Stimulated activated CD8-positive, alpha-beta memory T cell treated with anti-CD3 and anti-CD28 coated beads, Interleukin-2, amount 100 ng/mL, for 1 hour (primary cell): ENCODE measurements at regions not wholly inside any gene's neighbourhood (a gene's known extent, or its start where the extent isn't known, plus 50 kb on each side); places are given as distances from the start of the nearest gene placed in this dataset.
"Not testable (repeated sequence)": the region's sequence is repeated elsewhere in the genome, so short reads cannot be mapped to it uniquely, and the experiment has no call there.

Experiments used
- DNase-seq, 2 donors: peaks; one replicate each; pipeline ENCODE4 v3.0.0-alpha.2; 2020; ENCODE audit warnings: low read depth in 2 of 2

DNA sequence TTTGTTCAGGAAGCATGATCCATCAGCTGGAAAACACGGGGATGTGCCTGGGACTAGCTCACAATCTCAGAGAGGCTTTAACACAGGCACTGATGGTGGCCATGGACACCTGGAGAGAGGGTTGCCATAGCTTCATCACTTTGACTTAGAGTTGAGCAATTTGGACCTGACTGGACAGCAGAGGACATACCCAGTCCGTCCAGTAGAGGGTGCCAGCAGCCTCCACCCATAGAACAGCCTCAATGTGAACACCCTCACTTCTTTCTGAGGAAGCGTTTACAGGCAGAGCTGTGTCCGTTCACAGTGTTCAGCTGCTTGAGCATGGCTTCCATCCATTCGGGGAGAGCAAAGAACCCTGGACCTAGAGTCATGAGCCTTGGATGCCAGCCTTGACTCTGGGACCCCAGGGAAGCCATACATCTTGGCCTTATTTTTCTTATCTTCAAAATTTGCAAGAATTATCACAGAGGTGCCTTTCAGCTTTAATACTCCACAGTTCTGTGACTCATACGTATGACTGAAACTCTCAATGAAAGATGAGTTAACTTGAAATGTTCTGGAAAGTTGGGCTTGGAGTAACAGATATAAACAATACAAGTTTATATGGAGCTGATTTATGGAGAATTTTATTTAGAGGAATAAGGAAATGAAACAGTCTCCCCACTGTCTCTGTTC is 302.9 kb upstream of the PODXL start:
- peak in 1 of 2 donors; percentile 2 for DNase-seq

DNA sequence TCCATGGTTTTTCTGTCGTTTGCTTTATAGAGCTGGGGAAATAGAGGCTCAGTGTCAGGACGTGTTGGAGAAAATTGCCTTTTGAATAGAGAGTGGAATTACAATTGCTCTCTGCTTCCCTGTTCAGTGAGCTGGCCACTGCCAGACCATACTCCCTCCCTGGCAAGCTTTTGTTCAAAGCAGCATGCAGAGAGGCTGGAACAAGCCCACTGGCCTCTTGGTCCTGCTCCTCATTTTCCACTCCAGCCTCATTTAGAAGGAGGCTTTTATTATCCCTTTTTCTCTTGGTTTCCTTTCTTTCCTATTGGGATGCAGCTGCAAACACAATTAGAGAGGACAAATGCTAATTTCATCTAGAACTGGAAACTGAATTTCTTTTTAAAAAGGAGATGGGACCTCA is 302.2 kb upstream of the PODXL start:
- DNase-seq: no peak

GRCh38 chr7:131849472-131849871 is 293.0 kb upstream of the PODXL start:
- DNase-seq: no peak

DNA sequence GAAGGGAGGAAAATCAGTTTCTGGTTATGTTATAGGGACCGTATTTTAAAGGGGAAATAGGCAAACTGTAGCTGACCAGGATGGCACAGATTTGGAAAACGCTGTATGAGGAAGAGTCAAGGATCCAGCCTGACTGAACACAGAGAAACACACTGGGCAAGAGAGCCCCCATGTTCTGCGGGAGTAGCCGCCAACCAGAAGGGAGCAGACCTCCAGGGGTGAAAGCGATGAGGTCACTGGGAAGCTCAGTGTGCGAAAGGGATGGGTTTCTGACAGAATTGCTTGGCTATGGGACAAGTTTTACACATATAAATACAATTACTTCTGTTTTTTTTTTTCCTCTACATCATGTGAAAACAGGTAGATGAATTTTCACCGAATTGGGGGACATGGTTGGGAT is 291.6 kb upstream of the PODXL start:
- DNase-seq: no peak

- no peak for DNase-seq
Observed at GRCh38 chr7:131845573-131846314, 289.3 kb upstream of the PODXL start.

DNA sequence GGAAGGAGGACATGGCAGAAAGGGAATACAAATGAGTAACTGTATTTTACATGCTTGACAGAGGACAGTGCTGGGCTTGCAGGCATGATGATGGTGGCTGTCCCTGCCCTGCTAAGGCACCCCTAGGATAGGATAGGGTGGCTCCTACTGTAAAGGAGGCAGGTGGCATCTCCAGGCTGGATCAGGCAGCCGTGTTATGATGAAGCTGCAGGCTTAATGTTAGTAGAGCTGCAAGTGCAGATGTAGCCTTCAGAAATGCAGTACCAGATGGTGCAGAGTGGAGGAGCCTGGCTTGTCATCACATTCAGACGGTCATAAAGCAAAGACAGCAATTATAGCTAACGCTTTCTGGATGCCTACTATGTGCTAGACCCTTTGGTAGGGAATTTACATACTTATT is 287.9 kb upstream of the PODXL start:
- no peak for DNase-seq

DNA sequence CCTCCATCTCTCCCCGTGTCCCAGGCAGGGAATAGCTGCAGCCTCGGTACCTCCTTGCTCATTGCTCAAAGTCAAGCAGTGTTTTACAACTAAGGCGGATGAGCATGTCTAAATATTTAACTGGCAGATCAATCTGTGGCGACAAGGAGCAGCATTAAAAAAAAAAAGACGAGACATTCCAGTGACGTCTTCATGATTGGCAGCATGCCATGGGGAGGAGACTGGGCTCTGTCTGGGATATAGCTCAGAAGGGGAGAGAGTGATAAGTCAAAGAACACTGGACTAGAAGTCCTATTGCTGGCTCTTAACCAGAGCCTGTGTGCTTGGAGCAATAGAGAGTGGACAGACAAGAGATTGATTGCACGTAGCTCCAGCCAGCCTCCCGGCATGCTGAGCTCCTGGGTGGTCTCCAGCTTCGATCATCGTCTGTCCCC is 287.5 kb upstream of the PODXL start:
- no peak for DNase-seq

DNA sequence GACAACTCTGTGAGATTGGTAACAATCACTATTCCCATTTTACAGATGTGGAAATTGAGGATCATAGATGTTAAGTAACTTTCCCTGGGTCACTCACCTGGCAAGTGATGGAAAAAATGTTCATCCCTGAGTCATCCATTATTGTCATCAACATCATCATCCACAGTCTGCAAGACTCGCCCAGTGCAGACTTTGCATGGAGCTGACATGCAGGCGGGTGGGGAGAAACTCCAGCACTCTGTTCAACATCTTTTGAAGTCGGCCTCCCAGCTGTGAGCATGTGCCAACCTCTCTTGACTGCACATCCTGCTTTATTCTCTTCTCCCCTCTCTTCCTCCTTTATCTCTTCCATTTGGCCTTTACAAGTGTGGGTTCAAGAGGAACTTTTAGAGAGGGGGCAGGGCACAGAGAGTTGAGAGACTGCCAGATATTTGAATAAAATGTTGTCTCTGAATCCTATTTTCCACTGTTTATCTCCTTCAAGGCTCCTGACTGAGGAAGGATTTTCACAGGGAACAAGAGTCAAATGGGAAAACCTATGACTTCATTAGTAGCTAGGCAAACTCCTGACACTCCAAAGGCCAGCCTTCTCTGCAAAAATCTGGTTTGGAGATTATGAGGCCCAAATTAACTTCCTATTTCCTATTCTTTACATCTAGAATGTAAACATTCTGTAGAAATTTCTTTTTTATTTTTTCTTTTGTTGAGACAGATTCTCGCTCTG is 283.7 kb upstream of the PODXL start:
- DNase-seq: no peak

- DNase-seq: no peak
Observed at GRCh38 chr7:131836733-131837132, 280.3 kb upstream of the PODXL start.

DNA sequence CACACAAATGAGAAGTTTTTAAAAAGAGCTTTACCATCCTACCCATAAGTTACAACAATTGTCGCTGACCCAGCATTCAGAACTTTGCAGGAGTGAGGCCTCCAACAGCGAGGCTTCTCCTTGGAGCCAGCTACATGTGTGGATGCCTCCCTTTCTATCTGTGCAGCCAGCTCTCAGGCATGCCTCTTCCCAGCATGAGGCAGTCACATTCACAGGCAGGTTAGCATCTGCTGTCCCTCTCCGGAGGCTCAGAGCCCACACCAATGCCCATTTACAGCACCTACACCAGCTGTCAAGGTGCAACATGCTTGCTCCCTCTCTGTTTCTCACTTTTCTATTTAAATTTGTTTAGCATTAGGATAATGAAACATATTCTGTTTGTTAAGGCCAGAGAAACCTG is 278.7 kb upstream of the PODXL start:
- no peak for DNase-seq

GRCh38 chr7:131830681-131831080 is 274.3 kb upstream of the PODXL start:
- no peak for DNase-seq

DNA sequence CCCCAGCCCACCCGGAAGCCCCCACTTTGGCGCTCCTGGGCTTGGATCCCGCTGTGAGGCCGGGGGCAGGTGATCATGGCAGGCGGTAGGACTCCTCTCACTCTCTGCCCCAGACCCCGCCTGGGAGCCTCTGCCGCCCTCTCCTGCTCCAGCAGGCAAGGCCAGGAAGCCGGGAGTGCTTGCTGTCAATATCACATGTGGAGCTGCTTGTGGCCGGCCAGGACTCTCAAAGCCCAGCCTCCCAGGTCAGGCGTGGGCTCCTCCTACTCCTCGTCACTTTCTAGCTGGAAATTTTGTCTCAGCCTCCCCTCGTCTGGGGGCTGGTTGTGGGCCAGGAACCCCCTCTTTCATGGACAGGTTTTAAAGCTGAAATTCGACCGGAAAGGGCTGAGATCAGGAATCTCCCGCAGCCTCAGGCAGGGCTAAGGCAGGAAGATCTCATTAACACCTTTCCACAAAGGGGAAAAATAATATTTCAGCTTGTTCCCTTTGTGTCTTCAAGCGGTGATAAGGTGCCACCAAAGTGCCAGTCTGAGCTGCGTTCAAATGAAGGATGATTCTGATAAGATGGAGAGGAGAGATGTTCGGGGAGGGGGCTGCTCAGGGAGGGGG is 273.6 kb upstream of the PODXL start:
- no peak for DNase-seq

GRCh38 chr7:131827421-131827820 is 271.0 kb upstream of the PODXL start:
- DNase-seq: no peak

- no peak for DNase-seq
Observed at GRCh38 chr7:131826960-131827359, 270.5 kb upstream of the PODXL start.

GRCh38 chr7:131823961-131824440 is 267.6 kb upstream of the PODXL start:
- not testable (repeated sequence) for DNase-seq

- no peak for DNase-seq
Observed at GRCh38 chr7:131819891-131820290, 263.5 kb upstream of the PODXL start.

DNA sequence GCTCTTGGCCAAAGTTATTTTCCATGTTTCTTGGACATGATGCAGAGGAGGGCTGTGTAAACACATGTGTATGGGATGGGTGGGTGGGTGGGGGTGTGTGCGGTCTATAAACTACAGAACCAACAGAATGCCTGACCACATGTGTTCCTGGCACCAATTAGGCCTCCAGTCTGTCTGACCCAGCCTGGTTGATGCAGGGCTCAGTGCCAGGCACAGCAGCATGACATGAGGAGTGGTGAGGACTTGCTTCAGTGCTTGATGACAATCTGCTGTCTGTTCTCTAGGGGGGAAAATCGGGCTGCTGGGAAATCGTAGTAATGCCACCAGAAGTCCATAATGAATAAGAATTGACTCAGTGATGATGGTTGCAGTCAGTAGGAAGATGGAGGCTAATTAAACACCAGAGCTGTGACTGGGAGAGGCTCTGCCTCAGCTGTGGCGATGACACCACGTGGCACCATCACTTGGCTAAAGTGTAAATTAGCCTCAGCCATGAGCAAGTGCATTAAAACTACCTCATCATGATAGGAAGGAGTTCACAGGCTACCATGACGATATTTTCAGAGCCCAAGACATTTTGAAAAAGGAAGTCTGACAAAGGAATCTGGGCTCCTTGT is 260.1 kb upstream of the PODXL start:
- DNase-seq: no peak

DNA sequence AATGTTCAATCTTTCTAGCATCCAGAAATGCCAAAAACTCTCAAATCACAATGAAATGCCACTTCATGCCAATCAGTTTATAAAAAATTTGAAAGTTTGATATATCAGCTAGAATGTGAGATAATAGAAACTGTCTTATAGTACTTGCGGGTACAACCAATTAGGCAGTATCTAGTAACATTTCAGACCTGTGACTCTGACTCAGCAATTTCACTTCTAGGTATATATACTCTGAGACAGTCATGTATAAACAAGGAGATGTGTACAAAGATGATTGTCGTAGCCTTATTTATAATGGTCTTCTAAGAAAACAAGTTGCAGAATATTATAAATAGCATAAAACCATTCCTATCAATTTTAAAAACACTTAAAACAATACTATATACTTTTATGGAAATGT is 252.3 kb upstream of the PODXL start:
- DNase-seq: no peak

DNA sequence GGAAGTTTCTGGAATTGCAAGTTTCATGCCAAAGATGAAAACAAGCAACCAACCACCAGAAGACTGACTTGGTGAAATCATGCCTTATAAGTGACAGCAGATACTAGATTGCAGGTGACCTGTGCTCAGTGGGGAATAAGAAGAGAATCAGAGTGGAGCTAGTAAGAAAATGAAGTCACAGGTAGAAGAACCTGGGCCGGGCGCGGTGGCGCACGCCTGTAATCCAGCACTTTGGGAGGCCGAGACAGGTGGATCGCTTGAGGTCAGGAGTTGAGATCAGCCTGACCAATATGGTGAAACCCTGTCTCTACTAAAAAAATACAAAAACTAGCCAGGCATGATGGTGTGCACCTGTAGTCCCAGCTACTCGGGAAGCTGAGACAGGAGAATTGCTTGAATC is 251.7 kb upstream of the PODXL start:
- not testable (repeated sequence) for DNase-seq

DNA sequence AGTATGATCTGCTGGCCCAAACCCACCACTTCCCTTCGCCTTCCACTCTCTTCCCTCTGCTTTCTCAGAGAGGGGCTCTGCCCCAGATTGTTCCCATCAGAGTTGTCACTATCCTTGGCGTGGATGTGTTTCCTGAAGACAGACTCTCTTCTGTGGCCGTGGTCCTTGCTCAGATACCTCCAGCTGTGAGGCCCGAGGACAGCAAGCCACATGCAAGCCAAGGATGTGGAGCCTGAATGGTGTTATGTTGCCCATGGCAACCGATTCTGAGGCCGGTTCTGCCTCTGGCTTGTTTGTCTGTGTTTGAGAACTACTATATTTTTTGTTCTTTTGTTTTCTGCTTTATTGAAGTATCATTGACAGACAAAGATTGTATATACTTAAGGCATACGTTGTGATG is 247.4 kb upstream of the PODXL start:
- no peak for DNase-seq

GRCh38 chr7:131802195-131802864 is 245.9 kb upstream of the PODXL start:
- DNase-seq: no peak
